GM10847 (cell line): ENCODE measurements at regions not wholly inside any gene's neighbourhood (a gene's known extent, or its start where the extent isn't known, plus 50 kb on each side); places are given as distances from the start of the nearest gene placed in this dataset.

Source experiments
- POLR2A ChIP-seq: IDR thresholded peaks from 2 replicates; pipeline ENCODE4 v1.6.1; 2011; ENCODE audit not compliant: insufficient read length; ENCODE audit errors: extremely low read depth

- no peak for TF ChIP-seq POLR2A
Measured at GRCh38 chr10:78437407-78437768, 403.7 kb downstream of the RPS24 start.

GRCh38 chr10:78437998-78438906, 404.6 kb downstream of the RPS24 start:
- no peak for TF ChIP-seq POLR2A

- TF ChIP-seq POLR2A: no peak
Measured at GRCh38 chr10:78438907-78439809, 405.5 kb downstream of the RPS24 start.

- no peak for TF ChIP-seq POLR2A
Measured at GRCh38 chr10:78441010-78441409, 407.3 kb downstream of the RPS24 start.

GRCh38 chr10:78441694-78442093, 408.0 kb downstream of the RPS24 start:
- no peak for TF ChIP-seq POLR2A

- TF ChIP-seq POLR2A: no peak
Measured at GRCh38 chr10:78442836-78443550, 409.3 kb downstream of the RPS24 start.

- no peak for TF ChIP-seq POLR2A
Measured at GRCh38 chr10:78443900-78444571, 410.4 kb downstream of the RPS24 start.

GRCh38 chr10:78445308-78445707, 411.6 kb downstream of the RPS24 start:
- TF ChIP-seq POLR2A: no peak

GRCh38 chr10:78448470-78448869, 414.8 kb downstream of the RPS24 start:
- TF ChIP-seq POLR2A: no peak

GRCh38 chr10:78448994-78449418, 415.3 kb downstream of the RPS24 start:
- TF ChIP-seq POLR2A: no peak

GRCh38 chr10:78449554-78449953, 415.9 kb downstream of the RPS24 start:
- no peak for TF ChIP-seq POLR2A

GRCh38 chr10:78450239-78450638, 416.6 kb downstream of the RPS24 start:
- TF ChIP-seq POLR2A: no peak

GRCh38 chr10:78450807-78451485, 417.3 kb downstream of the RPS24 start:
- no peak for TF ChIP-seq POLR2A

- no peak for TF ChIP-seq POLR2A
Measured at GRCh38 chr10:78451592-78451991, 417.9 kb downstream of the RPS24 start.
